Retinal pigment epithelial cell (primary cell): ENCODE measurements at regions not wholly inside any gene's neighbourhood (a gene's known extent, or its start where the extent isn't known, plus 50 kb on each side); places are given as distances from the start of the nearest gene placed in this dataset.

Experiments used
- DNase-seq: peaks from one replicate; pipeline ENCODE4 v3.0.0-alpha.2; 2010; ENCODE audit warnings: low read depth
- H3K4me3 ChIP-seq: 2 replicates; pipeline ENCODE4 v1.5.1; 2011; ENCODE audit warnings: mild to moderate bottlenecking, low read length, control low read depth, moderate library complexity
- TF ChIP-seq, protein P1 (sequence below): conservative IDR thresholded peaks from 2 replicates; pipeline ENCODE4 v1.5.1; 2011; ENCODE audit warnings: low read depth, low read length, control low read depth, inconsistent platforms

DNA sequence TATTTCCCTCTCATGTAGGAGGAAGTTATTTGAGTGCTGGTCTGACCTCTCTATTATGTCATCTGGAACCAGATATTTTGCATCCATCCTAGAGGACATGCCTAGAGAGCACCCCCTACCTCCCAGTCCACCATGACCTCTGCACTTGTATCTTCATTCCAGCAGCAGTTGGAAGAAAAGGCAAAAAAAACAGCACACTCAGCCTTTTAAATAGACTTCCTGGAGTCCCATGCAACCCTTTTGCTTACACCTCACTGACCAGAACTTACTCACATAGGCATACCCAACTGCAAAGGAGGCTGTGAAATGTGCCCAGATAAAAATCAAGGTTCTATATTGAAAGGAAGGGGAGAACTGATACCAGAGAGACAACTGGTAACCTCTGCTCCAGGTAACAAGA lies 92.3 kb upstream of the FHIT start:
- no peak overlapping the region for H3K4me3 ChIP-seq
- no peak for DNase-seq
- TF ChIP-seq, protein P1, sequence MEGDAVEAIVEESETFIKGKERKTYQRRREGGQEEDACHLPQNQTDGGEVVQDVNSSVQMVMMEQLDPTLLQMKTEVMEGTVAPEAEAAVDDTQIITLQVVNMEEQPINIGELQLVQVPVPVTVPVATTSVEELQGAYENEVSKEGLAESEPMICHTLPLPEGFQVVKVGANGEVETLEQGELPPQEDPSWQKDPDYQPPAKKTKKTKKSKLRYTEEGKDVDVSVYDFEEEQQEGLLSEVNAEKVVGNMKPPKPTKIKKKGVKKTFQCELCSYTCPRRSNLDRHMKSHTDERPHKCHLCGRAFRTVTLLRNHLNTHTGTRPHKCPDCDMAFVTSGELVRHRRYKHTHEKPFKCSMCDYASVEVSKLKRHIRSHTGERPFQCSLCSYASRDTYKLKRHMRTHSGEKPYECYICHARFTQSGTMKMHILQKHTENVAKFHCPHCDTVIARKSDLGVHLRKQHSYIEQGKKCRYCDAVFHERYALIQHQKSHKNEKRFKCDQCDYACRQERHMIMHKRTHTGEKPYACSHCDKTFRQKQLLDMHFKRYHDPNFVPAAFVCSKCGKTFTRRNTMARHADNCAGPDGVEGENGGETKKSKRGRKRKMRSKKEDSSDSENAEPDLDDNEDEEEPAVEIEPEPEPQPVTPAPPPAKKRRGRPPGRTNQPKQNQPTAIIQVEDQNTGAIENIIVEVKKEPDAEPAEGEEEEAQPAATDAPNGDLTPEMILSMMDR: no peak

GRCh38 chr3:61345020-61345419 lies 93.8 kb upstream of the FHIT start:
- DNase-seq: no peak
- TF ChIP-seq, protein P1: no peak
- no peak overlapping the region for H3K4me3 ChIP-seq

- TF ChIP-seq, protein P1: no peak
Measured at GRCh38 chr3:61347981-61348380, 96.7 kb upstream of the FHIT start.

DNA sequence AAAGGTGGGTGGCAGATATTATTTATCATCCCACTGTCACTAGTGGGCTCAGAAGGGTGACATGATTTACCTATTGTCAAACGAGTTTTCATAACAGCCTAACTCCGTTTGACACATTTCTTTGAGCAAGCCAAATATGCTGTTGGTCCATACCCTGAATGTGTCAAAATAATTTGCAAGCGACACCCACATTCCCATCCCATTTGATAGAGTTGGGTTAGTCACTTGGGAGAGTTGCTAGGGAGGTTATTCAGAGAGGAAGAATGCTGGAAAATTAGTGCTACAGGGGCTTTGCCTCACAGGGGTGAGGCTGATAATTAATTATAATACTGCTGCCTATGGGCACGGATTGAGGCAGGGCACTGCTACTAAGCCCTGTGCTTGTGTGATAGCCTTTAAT lies 98.5 kb upstream of the FHIT start:
- TF ChIP-seq, protein P1: no peak
- no peak overlapping the region for H3K4me3 ChIP-seq
- no peak for DNase-seq

More at GRCh38 chr3:61347981-61348380, 96.7 kb upstream of the FHIT start:
- H3K4me3 ChIP-seq: no peak overlapping the region
- DNase-seq: no peak

- no peak for DNase-seq
- TF ChIP-seq, protein P1: no peak
Measured at GRCh38 chr3:61350782-61351309, 99.6 kb upstream of the FHIT start.

DNA sequence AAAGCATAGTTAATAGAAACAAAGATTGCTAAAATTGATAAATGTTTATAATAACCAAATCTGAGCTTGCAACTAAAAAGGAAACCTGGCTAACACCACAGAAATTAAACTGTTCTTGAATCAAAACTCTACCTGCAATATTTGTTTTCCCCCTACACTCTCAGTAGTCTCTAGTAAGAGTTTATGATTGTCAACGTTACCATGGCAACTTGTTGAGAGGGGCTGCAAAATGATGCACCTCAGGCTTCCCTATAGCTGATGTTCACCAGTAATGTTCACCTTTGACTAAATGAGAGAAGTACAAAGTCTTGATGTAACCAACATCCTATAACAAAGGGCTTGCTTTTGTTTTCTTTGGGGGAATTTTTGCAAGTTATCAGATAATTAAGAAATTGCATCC lies 101.1 kb upstream of the FHIT start:
- H3K4me3 ChIP-seq: no peak overlapping the region
- TF ChIP-seq, protein P1: no peak
- no peak for DNase-seq

More at GRCh38 chr3:61350782-61351309, 99.6 kb upstream of the FHIT start:
- H3K4me3 ChIP-seq: no peak overlapping the region

GRCh38 chr3:61353382-61353781 lies 102.1 kb upstream of the FHIT start:
- no peak for DNase-seq

More at GRCh38 chr3:61353382-61353781, 102.1 kb upstream of the FHIT start:
- TF ChIP-seq, protein P1: no peak
- H3K4me3 ChIP-seq: no peak overlapping the region
